GM23248 (cell line): ENCODE measurements at regions not wholly inside any gene's neighbourhood (a gene's known extent, or its start where the extent isn't known, plus 50 kb on each side); places are given as distances from the start of the nearest gene placed in this dataset.
"Not testable (repeated sequence)": the region's sequence is repeated elsewhere in the genome, so short reads cannot be mapped to it uniquely, and the experiment has no call there.

Experiments used
- EZH2 ChIP-seq: fragments of 200-600 bp; sonication (generic); IDR thresholded peaks from 2 replicates; pipeline ENCODE4 v1.6.1; 2018; ENCODE audit warnings: antibody characterized with exemption, mild to moderate bottlenecking; ENCODE audit not compliant: insufficient read depth, poor library complexity, severe bottlenecking
- EZH2phosphoT487 ChIP-seq: fragments of 200-600 bp; sonication (generic); IDR thresholded peaks from 2 replicates; pipeline ENCODE4 v1.6.1; 2018; ENCODE audit warnings: antibody characterized with exemption, moderate library complexity, mild to moderate bottlenecking, low read depth; ENCODE audit not compliant: insufficient read depth

DNA sequence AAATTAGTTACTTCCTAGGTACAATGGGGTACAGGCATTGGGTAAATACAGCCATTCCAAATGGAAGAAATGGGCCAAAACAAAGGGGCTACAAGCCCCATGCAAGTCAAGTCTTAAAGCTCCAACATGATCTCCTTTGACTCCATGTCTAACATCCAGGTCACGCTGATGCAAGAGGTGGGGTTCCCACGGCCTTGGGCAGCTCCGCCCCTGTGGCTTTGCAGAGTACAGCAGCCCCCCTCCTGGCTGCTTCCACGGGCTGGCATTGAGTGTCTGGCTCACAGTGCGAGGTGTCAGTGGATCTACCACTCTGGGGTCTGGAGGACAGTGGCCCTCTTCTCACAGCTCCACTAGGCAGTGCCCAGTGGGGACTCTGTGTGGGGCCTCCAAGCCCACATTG lies 109.4 kb upstream of the SFSWAP start:
- TF ChIP-seq EZH2, EZH2phosphoT487: not testable (repeated sequence)
